Gastrocnemius medialis (tissue), 4 donors: ENCODE measurements at regions not wholly inside any gene's neighbourhood (a gene's known extent, or its start where the extent isn't known, plus 50 kb on each side); places are given as distances from the start of the nearest gene placed in this dataset.

ENCODE experiments used
- ATAC-seq, 2 donors: fragments of 150-250 bp; one replicate each; pipeline ENCODE4 v1.9.1; 2016
- DNase-seq, 2 donors: peaks; one replicate each; pipeline ENCODE4 v3.0.0-alpha.2; 2019
- H3K27ac ChIP-seq, 4 donors: fragments of 200-600 bp; sonication (generic); 1 replicate in 1 of 4; 2 replicates in 3 of 4; pipeline ENCODE4 v1.5.1; 2016 to 2018; ENCODE audit warnings: mild to moderate bottlenecking in 2 of 4, moderate library complexity in 1 of 4
- H3K27me3 ChIP-seq, 3 donors: fragments of 200-600 bp; sonication (generic) in 2 of 3; 1 replicate in 1 of 3; 2 replicates in 2 of 3; pipeline versions ENCODE4 v1.5.1 to v1.6.0; 2016 to 2019; ENCODE audit warnings: mild to moderate bottlenecking in 1 of 3, moderate library complexity in 1 of 3
- H3K36me3 ChIP-seq, 2 donors: fragments of 200-600 bp; sonication (generic) in 1 of 2; one replicate each; pipeline ENCODE4 v1.5.1; 2017 to 2018
- H3K4me1 ChIP-seq, 2 donors: fragments of 200-600 bp; sonication (generic) in 1 of 2; one replicate each; pipeline ENCODE4 v1.5.1; 2016 to 2017; ENCODE audit warnings: mild to moderate bottlenecking in 2 of 2
- H3K4me3 ChIP-seq, 4 donors: fragments of 200-600 bp; sonication (generic) in 3 of 4; 1 replicate in 1 of 4; 2 replicates in 3 of 4; pipeline ENCODE4 v1.5.1; 2016 to 2019; ENCODE audit warnings: mild to moderate bottlenecking in 2 of 4
- H3K9me3 ChIP-seq, 3 donors: fragments of 200-600 bp; sonication (generic) in 2 of 3; 1 replicate in 1 of 3; 2 replicates in 2 of 3; pipeline ENCODE4 v1.5.1; 2016 to 2019
- POLR2A ChIP-seq, 2 donors: fragments of 450-650 bp; IDR thresholded peaks; one replicate each; pipeline ENCODE4 v1.6.1; 2017; ENCODE audit warnings: antibody characterized with exemption in 2 of 2, mild to moderate bottlenecking in 2 of 2, moderate library complexity in 2 of 2
- in situ Hi-C, 4 donors: fragments of 200-750 bp; cut with MboI; loops; one replicate each; pipeline versions ENCODE4 v1.15.0 to v1.8.0; 2017; ENCODE audit warnings: low sequenced_read_pairs in 4 of 4
- intact Hi-C: fragments of 100-400 bp; cut with DNase I; formaldehyde crosslinking; loops from one replicate; pipeline ENCODE4 v1.15.1; 2023; ENCODE audit warnings: low total_unique reads
- TF ChIP-seq, protein P1 (sequence below), 5 experiments: fragments of 450-650 bp in 3 of 5; fragments of 200-600 bp in 2 of 5; sonication (generic) in 2 of 5; IDR thresholded peaks in 4 of 5; conservative IDR thresholded peaks in 1 of 5; 1 replicate in 4 of 5; 2 replicates in 1 of 5; pipeline ENCODE4 v1.5.1; 2016 to 2019; ENCODE audit warnings: antibody characterized with exemption in 5 of 5, mild to moderate bottlenecking in 3 of 5, moderate library complexity in 3 of 5

DNA sequence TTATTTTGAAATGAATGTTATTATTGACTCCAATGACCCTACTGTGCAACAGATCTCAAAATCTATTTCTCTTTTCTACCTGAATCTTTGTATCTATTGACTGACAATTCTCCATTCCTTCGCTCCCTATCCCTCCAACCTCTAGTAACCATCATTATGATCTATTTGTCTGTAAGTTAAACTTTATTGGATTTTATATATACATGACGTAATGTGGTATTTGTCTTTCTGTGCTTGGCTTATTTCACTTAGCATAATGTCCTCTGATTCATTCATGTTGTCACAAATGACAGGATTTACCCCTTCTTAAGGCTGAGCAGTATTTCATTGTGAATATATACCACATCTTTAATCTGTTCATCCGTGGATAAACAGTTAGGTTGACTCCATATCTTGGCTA lies 200.4 kb upstream of the SORCS1 start:
- Histone ChIP-seq H3K4me1 (no peaks in the 10 kb centered on the region), H3K4me3 (no peak overlapping the region), H3K9me3 (no peaks in the 10 kb centered on the region), H3K27me3 (no peaks in the 10 kb centered on the region), H3K27ac (no peak overlapping the region), H3K36me3 (no peaks in the 10 kb centered on the region)
- DNase-seq: no peak
- no peak for ATAC-seq
- in situ Hi-C loops (no loop called here), intact Hi-C loops (no loop called here)
- TF ChIP-seq, protein P1, sequence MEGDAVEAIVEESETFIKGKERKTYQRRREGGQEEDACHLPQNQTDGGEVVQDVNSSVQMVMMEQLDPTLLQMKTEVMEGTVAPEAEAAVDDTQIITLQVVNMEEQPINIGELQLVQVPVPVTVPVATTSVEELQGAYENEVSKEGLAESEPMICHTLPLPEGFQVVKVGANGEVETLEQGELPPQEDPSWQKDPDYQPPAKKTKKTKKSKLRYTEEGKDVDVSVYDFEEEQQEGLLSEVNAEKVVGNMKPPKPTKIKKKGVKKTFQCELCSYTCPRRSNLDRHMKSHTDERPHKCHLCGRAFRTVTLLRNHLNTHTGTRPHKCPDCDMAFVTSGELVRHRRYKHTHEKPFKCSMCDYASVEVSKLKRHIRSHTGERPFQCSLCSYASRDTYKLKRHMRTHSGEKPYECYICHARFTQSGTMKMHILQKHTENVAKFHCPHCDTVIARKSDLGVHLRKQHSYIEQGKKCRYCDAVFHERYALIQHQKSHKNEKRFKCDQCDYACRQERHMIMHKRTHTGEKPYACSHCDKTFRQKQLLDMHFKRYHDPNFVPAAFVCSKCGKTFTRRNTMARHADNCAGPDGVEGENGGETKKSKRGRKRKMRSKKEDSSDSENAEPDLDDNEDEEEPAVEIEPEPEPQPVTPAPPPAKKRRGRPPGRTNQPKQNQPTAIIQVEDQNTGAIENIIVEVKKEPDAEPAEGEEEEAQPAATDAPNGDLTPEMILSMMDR (IDR thresholded peaks at IDR 0.05 in 4 of 5, conservative IDR thresholded peaks at IDR 0.05 in 1 of 5): no peak
- no peak for TF ChIP-seq POLR2A (IDR thresholded peaks at IDR 0.05)

- no peaks in the 10 kb centered on the region for H3K4me1 ChIP-seq
- H3K9me3 ChIP-seq: no peaks in the 10 kb centered on the region
- in situ Hi-C loops: no loop called here
- H3K27ac ChIP-seq: no peak overlapping the region
- no peak overlapping the region for H3K4me3 ChIP-seq
- H3K36me3 ChIP-seq: no peaks in the 10 kb centered on the region
- DNase-seq (no peak), ATAC-seq (no peak)
- intact Hi-C loops: no loop called here
- H3K27me3 ChIP-seq: no peaks in the 10 kb centered on the region
- no peak for TF ChIP-seq POLR2A (IDR thresholded peaks at IDR 0.05)
- TF ChIP-seq, protein P1 (IDR thresholded peaks at IDR 0.05 in 4 of 5, conservative IDR thresholded peaks at IDR 0.05 in 1 of 5): no peak
Observed at GRCh38 chr10:107362306-107362705, 197.8 kb upstream of the SORCS1 start.

GRCh38 chr10:107357033-107357432 lies 192.5 kb upstream of the SORCS1 start:
- Histone ChIP-seq H3K36me3 (no peaks in the 10 kb centered on the region), H3K27ac (no peak overlapping the region), H3K9me3 (no peaks in the 10 kb centered on the region), H3K27me3 (no peaks in the 10 kb centered on the region), H3K4me1 (no peaks in the 10 kb centered on the region), H3K4me3 (no peak overlapping the region)
- intact Hi-C loops: no loop called here
- no peak for TF ChIP-seq POLR2A (IDR thresholded peaks at IDR 0.05)
- TF ChIP-seq, protein P1 (IDR thresholded peaks at IDR 0.05 in 4 of 5, conservative IDR thresholded peaks at IDR 0.05 in 1 of 5): no peak
- no peak for ATAC-seq
- DNase-seq: no peak
- in situ Hi-C loops: no loop called here

DNA sequence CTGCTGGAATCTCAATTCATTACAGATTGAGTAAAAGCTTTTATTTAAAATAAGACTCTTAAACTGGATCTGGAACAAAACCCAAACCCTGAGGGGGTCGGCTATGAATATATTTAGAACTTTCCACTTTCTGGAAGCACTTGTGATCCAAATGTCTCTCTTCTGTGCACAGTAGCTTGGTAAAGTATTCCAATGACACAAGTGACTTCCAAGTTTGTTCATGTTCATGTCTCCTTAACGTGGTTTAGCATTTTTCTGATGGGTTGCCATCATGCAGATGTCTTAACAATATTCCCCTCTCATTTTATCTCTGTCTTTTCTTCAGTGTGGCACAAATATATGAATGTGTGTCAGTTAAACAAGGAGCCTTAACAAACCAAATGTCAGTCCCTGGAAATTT lies 191.9 kb upstream of the SORCS1 start:
- H3K4me1 ChIP-seq: no peaks in the 10 kb centered on the region
- TF ChIP-seq, protein P1 (IDR thresholded peaks at IDR 0.05 in 4 of 5, conservative IDR thresholded peaks at IDR 0.05 in 1 of 5): no peak
- no peak for TF ChIP-seq POLR2A (IDR thresholded peaks at IDR 0.05)
- DNase-seq: no peak
- no peaks in the 10 kb centered on the region for H3K27me3 ChIP-seq
- H3K36me3 ChIP-seq: no peaks in the 10 kb centered on the region
- H3K27ac ChIP-seq: no peak overlapping the region
- H3K4me3 ChIP-seq: no peak overlapping the region
- in situ Hi-C loops: no loop called here
- no peak for ATAC-seq
- H3K9me3 ChIP-seq: no peaks in the 10 kb centered on the region
- intact Hi-C loops: no loop called here

DNA sequence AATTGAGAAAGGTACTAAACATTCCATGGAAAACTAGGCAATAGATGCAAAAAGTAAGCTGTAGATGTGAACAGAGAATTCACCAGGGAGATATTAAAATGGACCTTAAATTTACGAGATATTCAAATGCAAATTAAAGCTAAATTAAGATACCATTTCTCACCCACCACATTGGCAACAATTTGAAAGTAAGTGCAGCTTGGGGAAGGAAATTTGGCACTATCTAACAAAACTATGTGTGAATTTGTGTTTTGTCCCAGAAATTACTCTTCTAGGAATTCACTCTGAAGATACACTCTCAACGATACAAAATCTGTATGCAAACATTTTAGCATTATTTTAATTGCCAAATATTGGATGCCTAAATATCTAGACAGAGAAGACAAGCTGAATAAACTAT lies 178.2 kb upstream of the SORCS1 start:
- ATAC-seq (no peak), DNase-seq (no peak)
- H3K36me3 ChIP-seq: no peaks in the 10 kb centered on the region
- no peaks in the 10 kb centered on the region for H3K27me3 ChIP-seq
- no peaks in the 10 kb centered on the region for H3K4me1 ChIP-seq
- no peaks in the 10 kb centered on the region for H3K9me3 ChIP-seq
- no peak overlapping the region for H3K4me3 ChIP-seq
- intact Hi-C loops: no loop called here
- no peak overlapping the region for H3K27ac ChIP-seq
- TF ChIP-seq POLR2A (IDR thresholded peaks at IDR 0.05): no peak
- TF ChIP-seq, protein P1 (IDR thresholded peaks at IDR 0.05 in 4 of 5, conservative IDR thresholded peaks at IDR 0.05 in 1 of 5): no peak
- in situ Hi-C loops: no loop called here
